ENCODE measurements at regions not wholly inside any gene's neighbourhood (a gene's known extent, or its start where the extent isn't known, plus 50 kb on each side); places are given as distances from the start of the nearest gene placed in this dataset.
"Not testable (repeated sequence)": the region's sequence is repeated elsewhere in the genome, so short reads cannot be mapped to it uniquely, and the experiment has no call there.

DNA sequence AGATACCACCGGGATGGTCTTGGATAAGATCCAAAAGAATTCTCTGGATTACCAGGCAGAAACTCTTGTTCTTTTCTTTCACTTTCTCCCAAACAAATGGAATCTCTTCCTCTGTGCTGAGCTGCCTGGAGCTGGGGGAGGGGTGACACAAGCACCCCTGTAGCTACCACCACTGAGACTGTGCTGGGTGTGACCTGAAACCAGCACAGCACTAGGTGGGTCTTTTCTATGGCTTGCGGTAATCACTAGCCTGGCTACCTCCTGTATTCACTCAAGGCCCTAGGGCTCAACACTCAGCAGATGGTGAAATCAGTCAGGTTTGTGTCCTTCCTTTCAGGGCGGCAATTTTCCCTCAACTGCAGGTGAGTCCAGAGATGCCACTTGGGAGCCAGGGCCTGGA lies 122.4 kb upstream of the CENPW start:
- H3K27ac Mint-ChIP-seq: no peak overlapping the region
- no peaks in the 10 kb centered on the region for H3K4me1 Mint-ChIP-seq
- DNase-seq (ENCODE audit: low spot score in 2 of 2, unreplicated experiment in 2 of 2): no peak
- no peaks in the 10 kb centered on the region for H3K27me3 Mint-ChIP-seq (ENCODE audit: low read depth)
- TF ChIP-seq, protein P1, sequence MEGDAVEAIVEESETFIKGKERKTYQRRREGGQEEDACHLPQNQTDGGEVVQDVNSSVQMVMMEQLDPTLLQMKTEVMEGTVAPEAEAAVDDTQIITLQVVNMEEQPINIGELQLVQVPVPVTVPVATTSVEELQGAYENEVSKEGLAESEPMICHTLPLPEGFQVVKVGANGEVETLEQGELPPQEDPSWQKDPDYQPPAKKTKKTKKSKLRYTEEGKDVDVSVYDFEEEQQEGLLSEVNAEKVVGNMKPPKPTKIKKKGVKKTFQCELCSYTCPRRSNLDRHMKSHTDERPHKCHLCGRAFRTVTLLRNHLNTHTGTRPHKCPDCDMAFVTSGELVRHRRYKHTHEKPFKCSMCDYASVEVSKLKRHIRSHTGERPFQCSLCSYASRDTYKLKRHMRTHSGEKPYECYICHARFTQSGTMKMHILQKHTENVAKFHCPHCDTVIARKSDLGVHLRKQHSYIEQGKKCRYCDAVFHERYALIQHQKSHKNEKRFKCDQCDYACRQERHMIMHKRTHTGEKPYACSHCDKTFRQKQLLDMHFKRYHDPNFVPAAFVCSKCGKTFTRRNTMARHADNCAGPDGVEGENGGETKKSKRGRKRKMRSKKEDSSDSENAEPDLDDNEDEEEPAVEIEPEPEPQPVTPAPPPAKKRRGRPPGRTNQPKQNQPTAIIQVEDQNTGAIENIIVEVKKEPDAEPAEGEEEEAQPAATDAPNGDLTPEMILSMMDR (IDR thresholded peaks at IDR 0.05; ENCODE audit: unreplicated experiment): no peak
- H3K36me3 Mint-ChIP-seq: peaks cover 2% of the 10 kb centered on the region
- H3K9me3 Mint-ChIP-seq: peaks cover 19% of the 10 kb centered on the region
- H3K4me3 Mint-ChIP-seq: no peak overlapping the region

DNA sequence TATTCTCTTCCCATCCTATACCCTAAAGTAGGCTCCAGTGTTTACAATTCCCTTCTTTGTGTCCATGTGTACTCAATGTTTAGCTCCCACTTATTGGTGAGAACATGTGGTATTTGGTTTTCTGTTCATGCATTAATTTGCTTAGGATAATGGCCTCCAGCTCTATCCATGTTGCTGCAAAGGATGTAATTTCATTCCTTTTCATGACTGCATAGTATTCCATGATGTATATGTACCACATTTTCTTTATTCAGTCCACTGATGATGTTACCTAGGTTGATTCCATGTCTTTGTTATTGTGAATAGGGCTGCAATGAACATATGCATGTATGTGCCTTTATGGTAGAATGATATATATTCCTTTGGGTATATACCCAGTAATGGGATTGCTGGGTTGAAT lies 119.0 kb upstream of the CENPW start:
- H3K4me3 Mint-ChIP-seq; H3K4me1 Mint-ChIP-seq; H3K27me3 Mint-ChIP-seq (ENCODE audit: low read depth); DNase-seq (ENCODE audit: low spot score in 2 of 2, unreplicated experiment in 2 of 2); H3K36me3 Mint-ChIP-seq; H3K27ac Mint-ChIP-seq: not testable (repeated sequence)
- peaks cover 25% of the 10 kb centered on the region for H3K9me3 Mint-ChIP-seq

DNA sequence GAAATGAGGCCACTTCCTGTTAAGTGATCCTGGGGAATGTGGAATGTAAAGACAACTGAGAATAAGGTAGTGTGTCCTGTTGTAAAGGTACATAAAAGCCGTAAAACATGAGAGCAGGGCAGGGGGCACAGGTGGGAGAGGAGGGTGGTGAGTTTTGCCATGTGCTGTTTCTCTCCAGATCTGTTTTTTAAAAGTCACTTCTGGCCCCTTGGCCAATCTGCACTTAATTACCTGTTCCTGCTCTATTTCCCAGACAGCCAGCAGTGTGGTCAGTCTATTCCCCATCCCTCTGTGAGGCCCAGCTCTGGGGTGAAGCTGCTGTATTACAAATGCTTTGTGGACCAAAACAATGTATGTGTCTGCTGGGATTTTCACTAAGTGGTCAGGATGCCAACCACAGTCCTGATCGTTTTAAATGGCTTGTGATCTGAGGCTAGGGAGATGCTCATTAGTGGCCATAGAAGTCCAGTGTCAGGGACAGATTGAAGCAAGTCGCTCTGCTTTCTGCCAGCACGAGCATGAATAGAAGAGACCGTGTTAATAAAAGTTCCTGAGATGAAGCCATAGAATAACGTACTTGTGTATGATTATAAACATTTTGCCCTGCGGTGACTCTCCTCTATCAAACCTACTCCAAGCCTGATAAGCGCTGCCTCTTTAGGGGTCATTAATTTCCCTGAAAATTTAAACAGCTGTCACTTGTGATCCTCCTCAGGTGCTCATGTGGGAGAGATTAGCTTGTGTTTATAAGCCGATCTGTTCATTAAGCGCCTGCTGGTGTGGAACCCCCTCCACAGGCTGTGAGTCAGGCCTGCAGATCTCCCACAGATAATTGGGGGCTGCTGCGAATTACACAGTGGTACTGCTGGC lies 111.8 kb upstream of the CENPW start:
- peaks cover 2% of the 10 kb centered on the region for H3K36me3 Mint-ChIP-seq
- H3K27me3 Mint-ChIP-seq (ENCODE audit: low read depth): no peaks in the 10 kb centered on the region
- TF ChIP-seq, protein P1 (IDR thresholded peaks at IDR 0.05; ENCODE audit: unreplicated experiment): no peak
- peaks cover 8% of the 10 kb centered on the region for H3K9me3 Mint-ChIP-seq
- no peak overlapping the region for H3K4me3 Mint-ChIP-seq
- no peak for DNase-seq (ENCODE audit: low spot score in 2 of 2, unreplicated experiment in 2 of 2)
- no peak overlapping the region for H3K27ac Mint-ChIP-seq
- peaks cover 22% of the 10 kb centered on the region for H3K4me1 Mint-ChIP-seq

DNA sequence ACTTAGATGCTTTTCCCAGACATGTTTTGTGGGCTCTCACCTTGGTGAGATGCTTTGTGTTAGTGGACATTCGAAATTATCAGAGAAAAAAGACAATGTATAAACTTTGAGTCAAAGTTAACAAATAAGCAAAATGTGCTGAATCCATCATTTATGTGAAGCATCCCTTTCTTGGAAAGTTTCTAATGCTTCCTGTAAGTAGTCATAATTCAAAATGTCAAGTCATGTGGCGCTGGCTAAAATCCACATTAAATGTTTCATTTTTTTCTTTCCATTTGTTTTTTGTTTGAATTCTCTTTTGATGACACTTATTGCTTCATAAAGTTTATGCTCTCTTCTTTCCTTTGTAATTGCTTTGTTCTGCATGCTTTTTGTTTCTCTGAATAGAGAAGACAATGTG lies 107.2 kb upstream of the CENPW start:
- DNase-seq (ENCODE audit: low spot score in 2 of 2, unreplicated experiment in 2 of 2): no peak
- H3K4me1 Mint-ChIP-seq: peaks cover 24% of the 10 kb centered on the region
- no peaks in the 10 kb centered on the region for H3K27me3 Mint-ChIP-seq (ENCODE audit: low read depth)
- no peaks in the 10 kb centered on the region for H3K36me3 Mint-ChIP-seq
- TF ChIP-seq, protein P1 (IDR thresholded peaks at IDR 0.05; ENCODE audit: unreplicated experiment): no peak
- peaks cover 12% of the 10 kb centered on the region for H3K9me3 Mint-ChIP-seq
- H3K27ac Mint-ChIP-seq: no peak overlapping the region
- H3K4me3 Mint-ChIP-seq: no peak overlapping the region

DNA sequence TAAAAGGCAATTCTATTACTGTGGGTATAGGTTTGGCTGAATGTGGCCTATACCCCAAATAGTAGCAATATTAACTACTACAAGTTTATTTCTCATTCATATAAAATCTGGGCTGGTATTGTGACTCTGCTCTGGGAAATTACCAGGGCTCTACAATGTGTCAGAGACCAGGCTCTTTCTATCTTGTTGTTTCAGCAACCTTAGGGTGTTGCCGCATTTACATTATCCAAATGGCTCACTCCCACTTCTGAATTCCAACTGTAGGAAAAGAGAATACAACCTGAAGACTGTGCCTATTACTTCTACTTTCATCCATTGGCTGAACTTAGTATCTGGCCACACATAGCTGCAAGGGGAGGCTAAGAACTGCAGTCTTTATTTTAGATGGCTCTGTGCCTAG lies 106.7 kb upstream of the CENPW start:
- no peak overlapping the region for H3K4me3 Mint-ChIP-seq
- TF ChIP-seq, protein P1 (IDR thresholded peaks at IDR 0.05; ENCODE audit: unreplicated experiment): no peak
- no peak for DNase-seq (ENCODE audit: low spot score in 2 of 2, unreplicated experiment in 2 of 2)
- no peak overlapping the region for H3K27ac Mint-ChIP-seq
- no peaks in the 10 kb centered on the region for H3K36me3 Mint-ChIP-seq
- H3K9me3 Mint-ChIP-seq: peaks cover 12% of the 10 kb centered on the region
- H3K27me3 Mint-ChIP-seq (ENCODE audit: low read depth): no peaks in the 10 kb centered on the region
- H3K4me1 Mint-ChIP-seq: peaks cover 19% of the 10 kb centered on the region

DNA sequence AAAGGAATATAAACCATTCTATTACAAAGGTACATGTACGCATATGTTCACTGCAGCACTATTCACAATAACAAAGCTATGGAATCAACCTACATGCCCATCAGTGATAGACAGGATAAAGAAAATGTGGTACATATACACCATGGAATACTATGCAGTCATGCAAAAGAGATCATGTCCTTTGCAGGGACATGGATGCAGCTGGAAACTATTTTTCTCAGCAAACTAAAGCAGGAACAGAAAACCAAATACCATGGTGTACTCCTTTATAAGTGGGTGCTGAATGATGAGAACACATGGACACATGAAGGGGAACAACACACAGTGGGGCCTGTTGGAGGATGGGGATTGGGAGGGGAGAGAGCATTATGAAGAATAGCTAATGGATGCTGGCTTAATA lies 104.6 kb upstream of the CENPW start:
- H3K27ac Mint-ChIP-seq: no peak overlapping the region
- H3K4me1 Mint-ChIP-seq: peaks cover 13% of the 10 kb centered on the region
- no peak overlapping the region for H3K4me3 Mint-ChIP-seq
- peaks cover 3% of the 10 kb centered on the region for H3K36me3 Mint-ChIP-seq
- H3K9me3 Mint-ChIP-seq: peaks cover 21% of the 10 kb centered on the region
- no peaks in the 10 kb centered on the region for H3K27me3 Mint-ChIP-seq (ENCODE audit: low read depth)
- DNase-seq (ENCODE audit: low spot score in 2 of 2, unreplicated experiment in 2 of 2): no peak
- TF ChIP-seq, protein P1 (IDR thresholded peaks at IDR 0.05; ENCODE audit: unreplicated experiment): no peak
